Psoas muscle (tissue), 7 donors: ENCODE measurements at regions not wholly inside any gene's neighbourhood (a gene's known extent, or its start where the extent isn't known, plus 50 kb on each side); places are given as distances from the start of the nearest gene placed in this dataset.

Experiments
- ATAC-seq, 4 donors: fragments of 200-7000 bp; cut with Tn5 transposase; one replicate each; pipeline ENCODE4 v1.9.1; 2020; ENCODE audit warnings: moderate library complexity in 3 of 4, mild to moderate bottlenecking in 2 of 4
- DNase-seq, 2 donors: peaks; one replicate each; pipeline ENCODE4 v3.0.0-alpha.2; 2020
- H3K27ac ChIP-seq: fragments of 200-600 bp; one replicate; pipeline ENCODE4 v1.8.0; 2022
- H3K27me3 ChIP-seq, 3 donors: fragments of 200-600 bp in 1 of 3; one replicate each; pipeline versions ENCODE4 v1.6.1 to v1.8.0; 2013 to 2022; ENCODE audit warnings: low read length in 2 of 3, mild to moderate bottlenecking in 2 of 3, moderate library complexity in 1 of 3; ENCODE audit not compliant: insufficient read depth in 3 of 3
- H3K36me3 ChIP-seq, 2 donors: fragments of 200-600 bp in 1 of 2; one replicate each; pipeline versions ENCODE4 v1.6.1 to v1.8.0; 2013 to 2022; ENCODE audit warnings: low read depth in 1 of 2, mild to moderate bottlenecking in 1 of 2, moderate library complexity in 1 of 2; ENCODE audit not compliant: insufficient read depth in 1 of 2
- H3K4me1 ChIP-seq: fragments of 200-600 bp; one replicate; pipeline ENCODE4 v1.8.0; 2022
- H3K4me3 ChIP-seq: fragments of 200-600 bp; one replicate; pipeline ENCODE4 v1.8.0; 2022; ENCODE audit warnings: mild to moderate bottlenecking
- H3K9me3 ChIP-seq: fragments of 200-600 bp; one replicate; pipeline ENCODE4 v1.8.0; 2022
- WGBS, 3 donors: extraction: QIAGEN DNeasy Blood & Tissue Kit; methylation state at CpG; one replicate each; pipeline versions ENCODE4 v1.1.6 to v1.1.7; 2013; 5-methylcytosine and 5-hydroxymethylcytosine counted together
- intact Hi-C, 2 donors: fragments of 100-400 bp; cut with DNase I; formaldehyde crosslinking; loops; one replicate each; pipeline versions ENCODE4 v1.11.0 to v1.14.2; 2022
- TF ChIP-seq, protein P1 (sequence below): fragments of 200-600 bp; IDR thresholded peaks from one replicate; pipeline ENCODE4 v1.8.0; 2022; ENCODE audit warnings: antibody characterized with exemption
- donor health status: healthy with polysubstance abuse.
- donor health status: DM: no; HTN: no; CAD: no; lungs with moderate emphysema.
- donor health status: Bipolar disorder and iron deficiency.
- donor health status: healthy.
- donor health status: DM: yes; HTN: yes; CAD: no.
- donor health status: DM: no; HTN: no; CAD: no.
- donor health status: DM: yes; HTN: yes; CAD: no.

DNA sequence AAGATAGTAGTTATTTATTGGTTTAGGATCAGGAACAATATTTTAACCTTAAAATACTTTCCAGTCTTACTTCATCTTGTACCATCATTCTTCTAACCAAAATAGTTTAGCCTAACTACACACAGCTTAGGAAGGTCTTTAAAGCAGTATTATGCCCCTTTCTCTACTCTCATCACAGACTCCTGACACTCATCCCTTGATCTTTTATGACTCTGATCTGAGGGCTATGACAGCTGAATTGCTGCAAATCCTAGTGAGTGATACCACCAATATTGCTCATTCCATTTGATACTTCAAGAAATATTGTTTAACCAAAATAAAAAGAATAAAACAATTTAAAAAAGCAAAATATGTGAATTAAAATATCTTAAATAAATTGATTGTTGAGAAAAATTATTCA lies 746.6 kb upstream of the ACO1 start:
- H3K9me3 ChIP-seq = no peaks in the 10 kb centered on the region
- H3K4me3 ChIP-seq = no peak overlapping the region
- no peak for ATAC-seq
- no peak overlapping the region for H3K27ac ChIP-seq
- TF ChIP-seq, protein P1, sequence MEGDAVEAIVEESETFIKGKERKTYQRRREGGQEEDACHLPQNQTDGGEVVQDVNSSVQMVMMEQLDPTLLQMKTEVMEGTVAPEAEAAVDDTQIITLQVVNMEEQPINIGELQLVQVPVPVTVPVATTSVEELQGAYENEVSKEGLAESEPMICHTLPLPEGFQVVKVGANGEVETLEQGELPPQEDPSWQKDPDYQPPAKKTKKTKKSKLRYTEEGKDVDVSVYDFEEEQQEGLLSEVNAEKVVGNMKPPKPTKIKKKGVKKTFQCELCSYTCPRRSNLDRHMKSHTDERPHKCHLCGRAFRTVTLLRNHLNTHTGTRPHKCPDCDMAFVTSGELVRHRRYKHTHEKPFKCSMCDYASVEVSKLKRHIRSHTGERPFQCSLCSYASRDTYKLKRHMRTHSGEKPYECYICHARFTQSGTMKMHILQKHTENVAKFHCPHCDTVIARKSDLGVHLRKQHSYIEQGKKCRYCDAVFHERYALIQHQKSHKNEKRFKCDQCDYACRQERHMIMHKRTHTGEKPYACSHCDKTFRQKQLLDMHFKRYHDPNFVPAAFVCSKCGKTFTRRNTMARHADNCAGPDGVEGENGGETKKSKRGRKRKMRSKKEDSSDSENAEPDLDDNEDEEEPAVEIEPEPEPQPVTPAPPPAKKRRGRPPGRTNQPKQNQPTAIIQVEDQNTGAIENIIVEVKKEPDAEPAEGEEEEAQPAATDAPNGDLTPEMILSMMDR = no peak
- no peaks in the 10 kb centered on the region for H3K4me1 ChIP-seq
- no peaks in the 10 kb centered on the region for H3K36me3 ChIP-seq
- intact Hi-C loops = no loop called here
- no peaks in the 10 kb centered on the region for H3K27me3 ChIP-seq
- no peak for DNase-seq

DNA sequence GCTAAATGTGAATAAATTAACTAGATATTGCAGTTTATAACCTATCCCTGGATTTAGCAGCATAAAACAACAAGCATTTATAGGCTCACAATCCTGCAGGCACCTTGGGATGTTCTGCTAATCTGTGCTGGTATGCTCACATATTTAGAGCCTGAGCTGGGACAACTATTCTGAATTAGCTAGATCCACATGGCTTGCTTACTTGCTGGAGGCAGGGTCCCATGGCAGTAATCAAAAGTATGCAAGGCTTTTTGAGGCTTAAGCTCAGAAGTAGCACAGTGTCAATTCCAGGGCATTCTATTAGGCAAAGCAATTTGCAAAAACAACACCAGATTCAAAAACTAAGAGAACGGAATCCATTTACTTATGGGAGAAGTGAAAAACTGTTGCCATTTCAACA lies 745.0 kb upstream of the ACO1 start:
- no peaks in the 10 kb centered on the region for H3K4me1 ChIP-seq
- H3K36me3 ChIP-seq = no peaks in the 10 kb centered on the region
- H3K9me3 ChIP-seq = no peaks in the 10 kb centered on the region
- WGBS, 3 donors = 69 to 84% (median 71%) methylated on average over 1 of the region's 1 CpG
- intact Hi-C loops = no loop called here
- H3K27me3 ChIP-seq = no peaks in the 10 kb centered on the region
- no peak overlapping the region for H3K27ac ChIP-seq
- ATAC-seq (no peak), DNase-seq (no peak)
- no peak overlapping the region for H3K4me3 ChIP-seq
- TF ChIP-seq, protein P1 = no peak

DNA sequence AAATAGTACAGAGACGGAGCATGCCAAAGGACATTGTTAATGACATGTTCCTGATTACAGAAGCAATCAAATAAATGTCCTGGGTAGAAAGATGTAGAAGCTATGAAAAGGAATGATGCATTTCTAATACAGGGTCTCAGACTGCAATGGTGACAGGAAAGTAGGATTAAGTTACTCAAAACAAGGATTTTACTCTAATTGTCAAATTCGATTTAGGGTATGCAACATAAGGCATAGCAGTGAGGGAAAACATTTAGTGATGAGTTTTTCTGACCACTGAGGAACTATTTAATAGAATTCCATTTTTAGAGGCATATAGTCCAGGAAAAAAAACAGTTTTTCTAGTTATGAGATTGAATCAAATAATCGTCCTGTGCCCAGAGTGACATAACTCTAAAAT lies 715.1 kb upstream of the ACO1 start:
- H3K4me3 ChIP-seq = no peak overlapping the region
- 53 to 68% (median 65%) methylated on average over 3 of the region's 3 CpGs for WGBS, 3 donors

DNA sequence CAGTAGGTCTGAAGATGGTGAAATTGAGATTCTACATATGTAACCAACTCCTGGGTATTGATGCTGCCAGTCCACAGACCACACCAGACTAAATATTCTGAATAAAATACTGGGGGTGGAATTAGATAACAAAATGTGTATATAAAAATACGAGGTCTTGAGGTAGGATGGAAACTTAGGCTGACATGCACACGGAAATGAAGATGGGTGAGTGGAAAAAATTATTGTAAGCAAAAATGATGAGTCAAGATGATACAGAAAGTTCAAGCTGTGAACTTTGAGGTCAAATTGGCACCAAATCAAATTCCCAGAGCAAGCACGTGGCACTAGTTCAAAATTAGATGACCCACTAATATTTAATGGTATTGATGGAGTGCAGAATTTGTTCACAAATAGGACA lies 713.4 kb upstream of the ACO1 start:
- H3K4me1 ChIP-seq = no peaks in the 10 kb centered on the region
- H3K27ac ChIP-seq = no peak overlapping the region
- no peaks in the 10 kb centered on the region for H3K9me3 ChIP-seq
- no peak overlapping the region for H3K4me3 ChIP-seq
- ATAC-seq = no peak
- WGBS, 3 donors = 60 to 76% (median 62%) methylated on average over 3 of the region's 3 CpGs
- no peaks in the 10 kb centered on the region for H3K27me3 ChIP-seq
- DNase-seq = no peak
- H3K36me3 ChIP-seq = no peaks in the 10 kb centered on the region
- TF ChIP-seq, protein P1 = no peak
- intact Hi-C loops = no loop called here

More for the DNA sequence above, 715.1 kb upstream of the ACO1 start:
- Histone ChIP-seq H3K27ac (no peak overlapping the region), H3K36me3 (no peaks in the 10 kb centered on the region), H3K27me3 (no peaks in the 10 kb centered on the region), H3K4me1 (no peaks in the 10 kb centered on the region), H3K9me3 (no peaks in the 10 kb centered on the region)
- no peak for DNase-seq
- TF ChIP-seq, protein P1 = no peak
- no peak for ATAC-seq
- intact Hi-C loops = no loop called here

DNA sequence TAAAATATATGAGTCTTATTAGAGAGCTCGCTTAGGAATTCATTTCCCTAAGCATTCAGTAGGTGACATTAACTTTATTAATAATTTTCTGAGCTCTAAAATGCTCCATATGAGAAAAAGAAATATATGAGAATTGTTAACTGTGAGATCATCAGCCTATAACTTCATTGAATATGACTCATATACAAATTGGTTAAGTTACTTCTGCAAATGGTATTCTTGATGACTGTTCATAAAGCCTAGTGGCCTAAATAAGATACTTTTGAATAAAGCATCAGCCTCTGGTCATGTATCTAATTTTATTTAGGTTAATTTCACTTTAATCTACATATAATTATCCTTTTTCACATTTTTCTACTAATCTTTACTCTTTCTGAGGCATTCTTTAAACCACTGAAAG lies 710.2 kb upstream of the ACO1 start:
- 89 to 97% (median 94%) methylated on average over 1 of the region's 1 CpG for WGBS, 3 donors

More for the DNA sequence above, 710.2 kb upstream of the ACO1 start:
- ATAC-seq = no peak
- no peak overlapping the region for H3K4me3 ChIP-seq
- no peaks in the 10 kb centered on the region for H3K27me3 ChIP-seq
- intact Hi-C loops = no loop called here
- TF ChIP-seq, protein P1 = no peak
- H3K36me3 ChIP-seq = no peaks in the 10 kb centered on the region
- H3K9me3 ChIP-seq = no peaks in the 10 kb centered on the region
- no peak overlapping the region for H3K27ac ChIP-seq
- DNase-seq = no peak
- no peaks in the 10 kb centered on the region for H3K4me1 ChIP-seq
